GDM1 (cell line): ENCODE measurements at regions not wholly inside any gene's neighbourhood (a gene's known extent, or its start where the extent isn't known, plus 50 kb on each side); places are given as distances from the start of the nearest gene placed in this dataset.
"Not testable (repeated sequence)": the region's sequence is repeated elsewhere in the genome, so short reads cannot be mapped to it uniquely, and the experiment has no call there.

Source experiments
- DNase-seq: peaks from one replicate; lab custom pipeline; 2025; lab: John Stamatoyannopoulos, UW

DNA sequence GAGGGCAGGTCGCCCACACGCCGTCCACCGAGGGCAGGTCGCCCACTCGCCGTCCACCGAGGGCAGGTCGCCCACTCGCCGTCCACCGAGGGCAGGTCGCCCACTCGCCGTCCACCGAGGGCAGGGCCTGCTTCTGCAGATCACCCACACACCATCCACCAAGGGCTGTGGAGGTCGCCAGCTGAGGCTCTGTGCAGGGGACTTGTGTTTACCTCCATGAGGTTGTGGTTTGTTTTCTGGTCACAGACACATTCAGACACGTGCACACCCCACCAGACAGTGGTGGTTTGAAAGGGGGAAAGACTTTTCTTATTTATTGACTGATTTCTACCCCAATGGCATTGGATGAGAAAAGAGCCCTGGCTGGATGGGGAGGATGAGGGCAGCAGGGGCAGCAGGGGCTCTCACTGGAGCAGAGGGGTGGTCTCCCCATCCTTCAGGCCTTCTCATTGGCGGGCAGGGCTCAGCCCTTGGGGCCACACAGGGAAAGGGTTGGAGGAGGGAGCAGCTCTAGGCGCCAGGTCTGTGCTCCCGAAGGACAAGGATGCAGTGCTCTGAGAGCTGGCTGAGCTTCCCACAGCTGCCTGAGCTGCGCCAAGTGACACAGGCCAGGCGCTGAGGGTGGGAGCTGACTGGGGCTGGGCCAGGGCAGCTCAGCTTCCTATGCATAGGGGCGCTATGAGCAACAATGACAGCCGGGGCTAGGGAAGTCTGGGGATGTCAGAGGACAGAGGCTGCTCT lies 252.6 kb upstream of the B3GAT1 start:
- DNase-seq, result no peak

DNA sequence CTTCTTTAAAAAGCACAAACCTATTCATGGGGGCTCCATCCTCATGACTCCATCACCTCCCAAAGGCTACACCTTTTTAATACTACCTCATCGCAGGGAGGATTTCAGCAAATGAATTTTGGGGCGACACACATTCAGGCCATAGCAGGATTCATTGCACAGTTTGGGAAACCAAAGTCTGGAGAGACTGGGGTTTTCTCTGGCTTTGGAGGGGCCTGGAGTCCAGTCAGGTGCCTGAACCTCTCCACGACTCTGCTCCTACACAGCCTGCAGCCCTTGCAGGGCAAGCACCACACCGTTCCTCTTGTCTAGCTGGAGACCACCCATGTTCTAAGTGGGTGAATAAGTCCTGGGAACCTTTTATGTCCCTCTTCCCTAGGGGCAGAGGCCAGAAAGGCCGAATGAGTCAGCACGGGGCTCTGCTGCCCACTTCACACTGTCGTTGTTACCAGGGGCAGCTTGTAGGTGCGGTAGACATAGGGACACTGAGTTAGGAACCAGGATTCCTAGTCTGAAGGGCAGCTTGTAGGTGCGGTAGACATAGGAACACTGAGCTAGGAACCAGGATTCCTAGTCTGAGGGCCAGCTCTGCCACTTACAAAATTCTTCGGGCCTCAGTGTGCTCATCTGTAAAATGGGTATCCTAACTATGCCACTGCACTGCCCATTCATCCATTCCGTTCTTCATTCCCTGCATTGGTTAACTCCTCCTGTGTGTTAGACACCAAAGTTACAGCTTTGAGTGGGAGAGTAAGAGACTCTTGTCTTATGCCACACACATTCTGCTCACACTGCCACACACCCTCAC lies 251.7 kb upstream of the B3GAT1 start:
- DNase-seq, result no peak

DNA sequence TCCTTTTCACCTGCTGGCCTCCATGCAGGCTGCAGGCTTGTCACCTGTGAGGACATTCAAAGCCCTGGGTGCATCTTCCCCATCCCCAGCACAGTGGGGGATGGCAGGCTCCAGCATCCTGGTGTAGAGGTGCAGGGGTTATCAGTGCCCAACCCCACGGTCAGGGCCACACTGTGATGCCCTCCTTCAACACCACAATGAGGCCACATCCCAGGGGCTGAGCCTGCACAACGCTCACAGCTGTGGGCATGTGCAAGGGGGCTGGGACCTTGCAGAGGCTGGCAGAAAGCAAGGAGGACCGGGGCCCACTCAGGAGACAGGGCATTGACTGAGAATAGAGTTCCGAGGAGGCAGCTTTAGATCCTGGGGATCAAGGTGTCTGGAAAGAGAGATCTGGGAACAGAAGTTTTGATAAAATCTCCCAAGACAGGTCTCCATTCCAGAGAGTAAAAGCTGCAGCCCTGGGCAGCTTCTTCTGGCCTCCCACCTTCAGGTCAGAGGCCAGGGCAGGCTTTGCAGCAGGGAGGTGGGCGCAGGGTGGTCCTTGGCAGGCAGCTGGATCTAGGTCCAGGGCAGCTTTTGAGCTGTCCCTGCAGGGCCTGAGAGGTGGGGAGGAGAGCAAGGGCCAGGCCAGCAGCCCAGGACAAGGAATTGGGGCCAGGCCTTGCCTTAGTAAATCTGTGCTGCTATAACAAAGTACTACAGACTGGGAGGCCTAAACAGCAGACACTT lies 250.8 kb upstream of the B3GAT1 start:
- DNase-seq, result no peak

DNA sequence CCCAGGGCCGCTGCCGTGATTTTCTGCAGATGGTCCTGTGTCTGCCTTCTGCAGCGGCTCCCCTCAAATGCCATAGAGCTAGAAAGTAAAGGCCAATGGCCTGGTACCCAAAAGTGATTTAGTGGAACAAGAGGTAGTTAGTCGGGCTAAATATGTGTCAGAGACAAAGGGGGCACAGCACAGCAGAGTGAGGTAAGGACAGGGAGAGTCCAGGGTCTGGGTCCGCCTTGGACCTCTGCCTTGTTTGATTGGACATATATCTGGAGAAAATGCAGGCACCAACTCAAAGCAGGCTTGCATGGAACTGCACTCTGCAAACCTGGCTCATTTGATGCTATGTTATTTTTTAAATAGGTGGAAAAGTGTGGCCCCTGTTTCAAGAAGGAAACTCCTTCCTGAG lies 249.6 kb upstream of the B3GAT1 start:
- DNase-seq, result no peak

DNA sequence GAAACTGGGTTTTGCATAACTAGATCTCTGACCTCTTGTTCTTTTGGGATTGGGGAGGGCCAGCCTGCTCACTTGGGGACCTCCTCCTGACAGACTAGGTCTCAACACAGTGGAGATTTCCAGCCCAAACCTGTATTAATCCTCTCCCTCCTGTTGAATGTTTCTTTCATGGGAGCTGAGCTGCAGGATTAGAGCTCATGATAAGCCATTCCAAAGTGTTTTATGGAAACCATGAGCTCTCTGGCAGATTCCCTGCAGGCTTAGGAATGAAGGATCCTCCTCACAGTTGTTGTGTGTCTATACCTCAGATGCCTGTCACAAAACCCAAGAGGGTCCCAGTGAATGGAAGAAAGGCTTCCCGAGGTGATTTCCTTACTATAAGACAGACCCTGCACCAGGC lies 248.4 kb upstream of the B3GAT1 start:
- DNase-seq, result no peak

GRCh38 chr11:134659882-134660281 lies 247.8 kb upstream of the B3GAT1 start:
- DNase-seq, result no peak

- no peak for DNase-seq
Measured at GRCh38 chr11:134658481-134659225, 246.6 kb upstream of the B3GAT1 start.

GRCh38 chr11:134657631-134658030 lies 245.6 kb upstream of the B3GAT1 start:
- no peak for DNase-seq

DNA sequence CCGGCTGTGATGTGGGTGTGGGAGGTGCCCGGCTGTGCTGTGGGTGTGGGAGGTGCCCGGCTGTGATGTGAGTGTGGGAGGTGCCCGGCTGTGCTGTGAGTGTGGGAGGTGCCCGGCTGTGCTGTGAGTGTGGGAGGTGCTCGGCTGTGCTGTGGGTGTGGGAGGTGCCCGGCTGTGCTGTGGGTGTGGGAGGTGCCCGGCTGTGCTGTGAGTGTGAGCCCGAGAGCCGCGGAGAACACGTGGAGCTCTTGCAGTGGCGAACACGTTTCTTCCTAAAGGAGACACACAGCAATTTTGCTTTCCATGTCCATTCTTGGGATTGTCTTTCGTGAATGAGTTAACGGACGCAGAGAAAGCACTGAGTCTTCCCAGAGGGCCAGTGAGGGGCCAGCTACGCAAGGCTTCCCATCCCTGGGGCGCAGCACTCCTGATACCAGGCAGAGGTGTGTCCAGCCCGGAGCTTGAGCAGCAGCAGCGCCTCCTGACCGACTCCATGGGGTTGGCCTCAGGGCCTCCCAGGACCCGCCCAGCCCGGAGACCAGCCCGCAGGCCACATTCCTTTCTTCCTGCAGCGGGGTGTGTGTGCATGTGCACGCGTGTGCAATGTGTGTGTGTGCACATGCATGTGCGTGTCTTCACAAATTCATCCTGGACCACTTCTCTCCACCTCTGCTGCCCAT lies 245.0 kb upstream of the B3GAT1 start:
- DNase-seq, result no peak

- DNase-seq, result not testable (repeated sequence)
Measured at GRCh38 chr11:134656086-134656840, 244.2 kb upstream of the B3GAT1 start.

DNA sequence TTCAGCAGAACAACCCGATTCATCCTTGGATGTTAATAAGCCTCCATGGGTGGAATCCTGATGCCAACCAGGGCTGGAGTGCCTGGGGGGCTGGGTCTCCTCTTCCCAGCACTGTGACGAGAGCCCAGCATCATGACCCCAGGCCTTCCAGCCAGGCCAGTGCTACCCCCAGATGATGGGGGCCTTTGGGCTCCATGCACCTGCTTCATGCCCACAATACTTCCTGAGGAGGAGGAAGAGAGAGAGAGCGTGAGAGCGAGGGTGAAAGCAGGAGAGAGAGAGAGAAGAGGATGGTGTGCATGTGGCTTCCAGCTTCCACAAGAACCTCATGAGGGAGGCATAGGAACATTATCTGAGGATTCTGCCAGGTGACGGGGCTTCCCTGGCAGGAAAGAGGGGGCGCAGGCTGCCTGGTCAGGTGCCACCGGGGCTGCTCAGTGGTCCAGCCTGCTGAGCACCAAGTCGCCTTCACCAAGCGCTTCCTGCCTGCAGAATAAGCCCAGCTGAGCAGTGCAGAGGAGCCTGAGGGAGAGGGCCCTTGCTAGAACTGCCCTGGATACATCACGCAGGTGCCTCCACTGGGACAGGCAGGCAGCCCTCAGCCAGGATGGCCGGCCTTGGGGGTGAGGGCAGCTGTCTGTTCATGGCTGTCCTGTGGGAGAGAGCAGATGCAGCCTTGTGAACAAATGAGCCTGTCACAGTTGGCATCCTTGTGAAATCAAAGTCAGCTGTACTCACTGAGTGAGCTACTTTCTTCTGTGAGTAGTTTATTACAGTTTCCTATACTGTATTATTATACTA lies 243.3 kb upstream of the B3GAT1 start:
- DNase-seq, result no peak

DNA sequence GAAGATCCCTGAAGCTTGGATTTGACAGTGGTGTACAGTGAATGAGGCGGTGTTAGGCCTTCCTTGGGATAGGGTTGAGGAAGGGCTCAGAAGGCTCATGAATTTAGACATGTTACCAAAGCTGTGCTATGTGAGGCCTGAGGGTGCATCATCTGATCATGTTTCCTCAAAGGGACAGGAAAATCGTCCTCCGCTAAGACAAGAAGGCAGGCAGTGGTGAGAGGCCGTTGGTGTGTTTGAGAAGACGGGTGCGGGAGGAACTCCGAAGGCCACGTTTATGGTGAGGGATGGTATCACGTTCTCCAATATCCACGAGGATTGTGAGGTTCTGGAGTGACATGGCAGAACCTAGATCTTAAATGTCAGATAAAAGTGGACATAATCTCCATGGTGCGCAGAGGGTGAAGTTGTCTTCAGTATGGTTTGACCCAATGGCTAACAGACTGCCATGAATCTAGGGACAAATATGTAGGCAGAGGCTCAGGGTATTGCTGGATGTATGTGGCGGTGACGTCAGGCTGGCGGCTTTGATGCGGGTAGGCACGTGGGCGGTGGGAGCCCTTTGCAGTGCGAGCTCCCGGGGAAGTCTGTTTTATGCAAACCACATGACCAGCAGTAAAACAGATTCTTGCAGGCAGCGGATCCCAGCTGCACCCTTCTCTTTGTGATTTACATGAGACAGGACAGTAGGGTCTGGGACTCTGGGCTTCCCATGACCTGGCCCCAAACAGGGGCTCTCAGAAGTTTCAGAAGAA lies 242.3 kb upstream of the B3GAT1 start:
- no peak for DNase-seq

- DNase-seq, result no peak
Measured at GRCh38 chr11:134652586-134653255, 240.7 kb upstream of the B3GAT1 start.

GRCh38 chr11:134647066-134647743 lies 235.2 kb upstream of the B3GAT1 start:
- DNase-seq, result no peak

DNA sequence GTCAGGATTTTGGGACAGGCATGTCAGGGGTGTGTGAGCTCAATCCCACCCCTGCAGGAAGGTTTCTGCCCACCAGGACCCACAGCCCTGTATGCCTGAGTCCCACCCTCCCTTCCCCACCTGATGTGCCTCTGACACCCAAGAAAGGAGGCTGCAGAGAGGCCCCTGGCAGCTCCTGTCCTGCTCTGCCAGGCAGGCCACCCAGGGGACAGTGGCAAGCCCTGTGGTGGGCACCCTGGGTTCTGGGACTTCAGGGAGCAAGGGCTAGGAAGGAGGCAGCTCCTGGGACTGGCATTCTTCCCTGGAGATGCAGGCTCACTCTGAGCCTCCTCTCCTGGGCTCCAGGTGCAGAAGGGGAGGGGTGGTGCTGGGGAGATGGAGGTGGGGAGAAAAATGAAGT lies 234.5 kb upstream of the B3GAT1 start:
- no peak for DNase-seq

GRCh38 chr11:134645576-134645975 lies 233.5 kb upstream of the B3GAT1 start:
- no peak for DNase-seq

- no peak for DNase-seq
Measured at GRCh38 chr11:134644476-134645456, 232.7 kb upstream of the B3GAT1 start.
